Endothelial cell of umbilical vein (primary cell): ENCODE measurements at regions not wholly inside any gene's neighbourhood (a gene's known extent, or its start where the extent isn't known, plus 50 kb on each side); places are given as distances from the start of the nearest gene placed in this dataset.

Experiments used
- BruUV-seq: library from RNA; stranded (reverse); fragments of 400-500 nt; replicated peaks from 2 replicates; lab custom pipeline; 2021; lab: Mats Ljungman, UMichigan
- CTCF ChIA-PET: fragments of 300-600, 350-600 bp; sonication (Branson Sonifier 250); formaldehyde crosslinking; loops from one replicate; lab custom pipeline; 2021; ENCODE audit warnings: antibody characterized with exemption, inconsistent platforms; lab: Charles Lee
- POLR2A ChIA-PET: fragments of 300-600, 350-600 bp; sonication (Branson Sonifier 250); formaldehyde crosslinking; loops from one replicate; lab custom pipeline; 2021; ENCODE audit warnings: antibody characterized with exemption, inconsistent platforms; lab: Charles Lee
- DNase-seq: peaks from one replicate; pipeline ENCODE4 v3.0.0-alpha.2; 2011; ENCODE audit warnings: low read depth, low spot score
- FAIRE-seq: peaks from 2 replicates; lab custom pipeline; 2011; peaks lifted over from hg19 to GRCh38; lab: Jason Lieb, UNC
- H2AFZ ChIP-seq: 2 replicates; pipeline ENCODE4 v1.6.0; 2012; ENCODE audit warnings: low read depth, low read length, control low read depth, inconsistent platforms
- H3K27ac ChIP-seq: 2 replicates; pipeline ENCODE4 v1.5.1; 2011; ENCODE audit warnings: low read depth, mild to moderate bottlenecking, control low read depth, low read length, moderate library complexity; ENCODE audit not compliant: insufficient read depth
- H3K27me3 ChIP-seq, 2 experiments: 2 replicates each; pipeline versions ENCODE4 v1.6.0 to v1.6.1; 2011; ENCODE audit warnings: low read length in 2 of 2, mixed read lengths in 1 of 2; ENCODE audit not compliant: control insufficient read depth in 2 of 2, insufficient read depth in 2 of 2
- H3K36me3 ChIP-seq, 2 experiments: 2 replicates in 1 of 2; 3 replicates in 1 of 2; pipeline ENCODE4 v1.5.1; 2011; ENCODE audit warnings: low read length in 2 of 2, mild to moderate bottlenecking in 1 of 2, moderate library complexity in 1 of 2; ENCODE audit not compliant: control insufficient read depth in 2 of 2, insufficient read depth in 2 of 2; ENCODE audit errors: extremely low read depth in 1 of 2
- H3K4me1 ChIP-seq: 3 replicates; pipeline ENCODE4 v1.5.1; 2011; ENCODE audit warnings: mild to moderate bottlenecking, low read length; ENCODE audit not compliant: control insufficient read depth, insufficient read depth; ENCODE audit errors: extremely low read depth
- H3K4me2 ChIP-seq: 2 replicates; pipeline ENCODE4 v1.6.1; 2011; ENCODE audit warnings: low read length, control low read depth, mixed read lengths; ENCODE audit not compliant: insufficient read depth
- H3K4me3 ChIP-seq, 3 experiments: fragments of 200-600 bp in 1 of 3; sonication (generic), shearing (Covaris generic) in 1 of 3; replicated peaks in 1 of 3; 2 replicates each; pipeline ENCODE4 v1.5.1; 2011 to 2016; ENCODE audit warnings: control low read depth in 3 of 3, low read length in 3 of 3, mild to moderate bottlenecking in 2 of 3, inconsistent platforms in 1 of 3, low read depth in 1 of 3, moderate library complexity in 1 of 3; ENCODE audit not compliant: insufficient read depth in 1 of 3
- H3K79me2 ChIP-seq: 2 replicates; pipeline ENCODE4 v1.6.0; 2012; ENCODE audit warnings: low read length, inconsistent platforms; ENCODE audit not compliant: control insufficient read depth, insufficient read depth
- H3K9ac ChIP-seq: replicated peaks from 2 replicates; pipeline ENCODE3; 2011; ENCODE audit warnings: low read length, control low read depth; ENCODE audit not compliant: insufficient read depth; ENCODE audit errors: extremely low read depth
- H3K9me1 ChIP-seq: replicated peaks from 3 replicates; pipeline ENCODE4 v1.6.0; 2011; ENCODE audit warnings: mild to moderate bottlenecking, low read length; ENCODE audit not compliant: control insufficient read depth, insufficient read depth; ENCODE audit errors: extremely low read depth
- H3K9me3 ChIP-seq: replicated peaks from 2 replicates; pipeline ENCODE4 v1.5.1; 2012; ENCODE audit warnings: low read length, inconsistent platforms; ENCODE audit not compliant: control insufficient read depth, insufficient read depth
- H4K20me1 ChIP-seq: replicated peaks from 2 replicates; pipeline ENCODE3; 2011; ENCODE audit warnings: mild to moderate bottlenecking, low read length; ENCODE audit not compliant: control insufficient read depth, insufficient read depth; ENCODE audit errors: extremely low read depth
- EZH2 ChIP-seq: IDR thresholded peaks from 2 replicates; pipeline ENCODE4 v1.6.1; 2012; ENCODE audit warnings: borderline replicate concordance, low read depth, mild to moderate bottlenecking, moderate library complexity, low read length, inconsistent platforms; ENCODE audit not compliant: severe bottlenecking
- FOS ChIP-seq: IDR thresholded peaks from 2 replicates; pipeline ENCODE4 v1.6.1; 2011; ENCODE audit warnings: mild to moderate bottlenecking, low read length, moderate library complexity, borderline replicate concordance; ENCODE audit not compliant: insufficient read depth
- GATA2 ChIP-seq: IDR thresholded peaks from 2 replicates; pipeline ENCODE4 v1.7.0; 2011; ENCODE audit warnings: low read depth, mild to moderate bottlenecking, moderate library complexity, mixed read lengths, low read length; ENCODE audit not compliant: insufficient read length, insufficient read depth
- JUN ChIP-seq: IDR thresholded peaks from 2 replicates; pipeline ENCODE4 v1.6.1; 2011; ENCODE audit warnings: borderline replicate concordance, low read depth; ENCODE audit not compliant: insufficient read length, insufficient read depth
- MAX ChIP-seq: IDR thresholded peaks from 2 replicates; pipeline ENCODE4 v1.6.1; 2011; ENCODE audit not compliant: insufficient read depth, insufficient read length
- MYC ChIP-seq: IDR thresholded peaks from one replicate; pipeline ENCODE4 v1.6.1; 2011; ENCODE audit warnings: mild to moderate bottlenecking, low read depth, low read length
- POLR2A ChIP-seq: IDR thresholded peaks from 2 replicates; pipeline ENCODE4 v1.6.1; 2012; ENCODE audit warnings: low read depth, mild to moderate bottlenecking, control low read depth, low read length
- POLR2AphosphoS5 ChIP-seq: IDR thresholded peaks from 2 replicates; pipeline ENCODE4 v1.6.1; 2012; ENCODE audit warnings: low read depth, mild to moderate bottlenecking, control low read depth, low read length, moderate library complexity; ENCODE audit not compliant: insufficient read depth
- dilution Hi-C: fragments of 300-500 bp; cut with MboI; formaldehyde crosslinking; loops from one replicate; pipeline ENCODE4 v1.15.0; 2019; ENCODE audit warnings: low sequenced_read_pairs; ENCODE audit not compliant: extremely low pct_ligation_motif_present
- intact Hi-C: fragments of 100-400 bp; cut with micrococcal nuclease; formaldehyde crosslinking; loops from one replicate; pipeline ENCODE4 v1.10.0; 2022
- TF ChIP-seq, protein P1 (sequence below), 2 donors: IDR thresholded peaks; 1 replicate in 1 of 2; 2 replicates in 1 of 2; pipeline ENCODE4 v1.5.1; 2011; ENCODE audit warnings: low read length in 2 of 2, mild to moderate bottlenecking in 2 of 2, moderate library complexity in 2 of 2, control low read depth in 1 of 2, inconsistent platforms in 1 of 2, low read depth in 1 of 2; ENCODE audit not compliant: insufficient read depth in 1 of 2; ENCODE audit errors: extremely low read depth in 1 of 2

GRCh38 chr1:41995441-41996130, 76.9 kb upstream of the HIVEP3 start:
- H3K9me1 ChIP-seq = no peaks in the 10 kb centered on the region
- POLR2A ChIA-PET = no interaction called here
- H3K9me3 ChIP-seq = no peaks in the 10 kb centered on the region
- no peak overlapping the region for H3K4me2 ChIP-seq
- H4K20me1 ChIP-seq = no peaks in the 10 kb centered on the region
- DNase-seq = no peak
- H3K27me3 ChIP-seq = no peaks in the 10 kb centered on the region
- H3K9ac ChIP-seq = no peak overlapping the region
- TF ChIP-seq POLR2A = no peak
- TF ChIP-seq POLR2AphosphoS5 = no peak
- TF ChIP-seq MYC = no peak
- no peak for TF ChIP-seq JUN
- no peak for TF ChIP-seq FOS
- TF ChIP-seq, protein P1, sequence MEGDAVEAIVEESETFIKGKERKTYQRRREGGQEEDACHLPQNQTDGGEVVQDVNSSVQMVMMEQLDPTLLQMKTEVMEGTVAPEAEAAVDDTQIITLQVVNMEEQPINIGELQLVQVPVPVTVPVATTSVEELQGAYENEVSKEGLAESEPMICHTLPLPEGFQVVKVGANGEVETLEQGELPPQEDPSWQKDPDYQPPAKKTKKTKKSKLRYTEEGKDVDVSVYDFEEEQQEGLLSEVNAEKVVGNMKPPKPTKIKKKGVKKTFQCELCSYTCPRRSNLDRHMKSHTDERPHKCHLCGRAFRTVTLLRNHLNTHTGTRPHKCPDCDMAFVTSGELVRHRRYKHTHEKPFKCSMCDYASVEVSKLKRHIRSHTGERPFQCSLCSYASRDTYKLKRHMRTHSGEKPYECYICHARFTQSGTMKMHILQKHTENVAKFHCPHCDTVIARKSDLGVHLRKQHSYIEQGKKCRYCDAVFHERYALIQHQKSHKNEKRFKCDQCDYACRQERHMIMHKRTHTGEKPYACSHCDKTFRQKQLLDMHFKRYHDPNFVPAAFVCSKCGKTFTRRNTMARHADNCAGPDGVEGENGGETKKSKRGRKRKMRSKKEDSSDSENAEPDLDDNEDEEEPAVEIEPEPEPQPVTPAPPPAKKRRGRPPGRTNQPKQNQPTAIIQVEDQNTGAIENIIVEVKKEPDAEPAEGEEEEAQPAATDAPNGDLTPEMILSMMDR (IDR thresholded peaks at IDR 0.05; ENCODE audit: extremely low read depth in 1 of 2, insufficient read depth in 1 of 2, low read depth in 1 of 2, low read length in 2 of 2) = no peak
- TF ChIP-seq MAX = no peak
- TF ChIP-seq GATA2 = no peak
- TF ChIP-seq EZH2 = no peak
- no TSS peak for BruUV-seq
- H3K36me3 ChIP-seq = no peaks in the 10 kb centered on the region
- CTCF ChIA-PET = interaction anchor here (0.8 to 1.0 kb wide), 2 partner anchors 19 to 29 kb away, joined by 3 to 4 read pairs; no protein-coding TSS in a partner anchor
- no peak for FAIRE-seq
- H3K4me3 ChIP-seq = no peak overlapping the region
- H3K27ac ChIP-seq = no peak overlapping the region
- dilution Hi-C loops (no loop called here), intact Hi-C loops (no loop called here)
- H3K79me2 ChIP-seq = no peaks in the 10 kb centered on the region
- no peak overlapping the region for H2AFZ ChIP-seq
- H3K4me1 ChIP-seq = no peaks in the 10 kb centered on the region
